Heart right ventricle (tissue), 16 donors: ENCODE measurements at regions not wholly inside any gene's neighbourhood (a gene's known extent, or its start where the extent isn't known, plus 50 kb on each side); places are given as distances from the start of the nearest gene placed in this dataset.

ENCODE experiments used
- ATAC-seq, 8 donors: fragments of 200-7000 bp; cut with Tn5 transposase; one replicate each; pipeline ENCODE4 v1.9.1; 2020; ENCODE audit warnings: mild to moderate bottlenecking in 8 of 8, moderate library complexity in 8 of 8, moderate number of reproducible peaks in 1 of 8
- DNase-seq, 2 donors: peaks; one replicate each; pipeline ENCODE4 v3.0.0-alpha.2; 2020
- H3K27ac ChIP-seq, 10 donors: fragments of 200-600 bp; sonication (generic) in 2 of 10; one replicate each; pipeline versions ENCODE4 v1.5.0 to v1.8.0; 2020 to 2022; ENCODE audit warnings: mild to moderate bottlenecking in 3 of 10
- H3K27me3 ChIP-seq, 7 donors: fragments of 200-600 bp; one replicate each; pipeline ENCODE4 v1.8.0; 2021 to 2022; ENCODE audit warnings: mild to moderate bottlenecking in 2 of 7
- H3K36me3 ChIP-seq, 9 donors: fragments of 200-600 bp; sonication (generic) in 1 of 9; one replicate each; pipeline versions ENCODE4 v1.5.0 to v1.8.0; 2020 to 2022; ENCODE audit warnings: mild to moderate bottlenecking in 2 of 9
- H3K4me1 ChIP-seq, 9 donors: fragments of 200-600 bp; sonication (generic) in 1 of 9; one replicate each; pipeline versions ENCODE4 v1.5.0 to v1.8.0; 2020 to 2022; ENCODE audit warnings: mild to moderate bottlenecking in 4 of 9
- H3K4me3 ChIP-seq, 10 donors: fragments of 200-600 bp; sonication (generic) in 2 of 10; one replicate each; pipeline versions ENCODE4 v1.5.0 to v1.8.0; 2020 to 2022; ENCODE audit warnings: mild to moderate bottlenecking in 7 of 10, moderate library complexity in 2 of 10
- H3K9me3 ChIP-seq, 11 donors: fragments of 200-600 bp in 10 of 11; sonication (generic) in 2 of 11; one replicate each; pipeline versions ENCODE4 v1.5.0 to v1.8.0; 2013 to 2022; ENCODE audit warnings: mild to moderate bottlenecking in 2 of 11, control low read depth in 1 of 11, moderate library complexity in 1 of 11
- WGBS, 2 donors: extraction: QIAGEN DNeasy Blood & Tissue Kit; methylation state at CpG; one replicate each; pipeline ENCODE4 v1.1.7; 2013; ENCODE audit warnings: inconsistent platforms in 1 of 2; 5-methylcytosine and 5-hydroxymethylcytosine counted together
- intact Hi-C, 10 donors: fragments of 100-400 bp; cut with DNase I; formaldehyde crosslinking; loops; one replicate each; pipeline versions ENCODE4 v1.11.1 to v1.14.2; 2022
- TF ChIP-seq, protein P1 (sequence below), 9 donors: fragments of 200-600 bp; sonication (generic) in 2 of 9; IDR thresholded peaks; one replicate each; pipeline versions ENCODE4 v1.5.0 to v1.8.0; 2021 to 2022; ENCODE audit warnings: antibody characterized with exemption in 9 of 9, mild to moderate bottlenecking in 5 of 9, moderate library complexity in 1 of 9
- donor health status: Arrhythmogenic right ventricular cardiomyopathy.
- donor health status: ischemic (EF 13 %, LVEDD 7.1; RV severe dilation, severe dysfunction).
- donor health status: healthy with polysubstance abuse.
- donor health status: DM: no; HTN: yes; CAD: no.
- donor health status: DM: no; HTN: no; CAD: no.
- donor health status: ischemic (EF 25% LVEDD 6.9; RV normal size, moderate dysfunction).
- donor health status: ischemic (EF 25% LVEDD 5.7; RV mildly dilated, moderate dysfunction).
- donor health status: healthy.
- donor health status: DM: yes; HTN: yes; CAD: no.
- donor health status: Ischemic cardiomyopathy.
- donor health status: ischemic (EF 35%, LVEDD 5.7; RV mildly dilated, moderate dysfunction).
- donor health status: nonischemic (EF 11% LVEDD 7.7; RV severe dilation, severe dysfunction).
- donor health status: DM: yes; HTN: yes; CAD: no.
- donor health status: PGD.
- donor health status: ischemic (EF 29% LVEDD 5.4; RV normal size, mild dysfunction).
- donor health status: nonischemic (EF 23%, LVEDD 6.1; RV moderate dilation, normal function).

DNA sequence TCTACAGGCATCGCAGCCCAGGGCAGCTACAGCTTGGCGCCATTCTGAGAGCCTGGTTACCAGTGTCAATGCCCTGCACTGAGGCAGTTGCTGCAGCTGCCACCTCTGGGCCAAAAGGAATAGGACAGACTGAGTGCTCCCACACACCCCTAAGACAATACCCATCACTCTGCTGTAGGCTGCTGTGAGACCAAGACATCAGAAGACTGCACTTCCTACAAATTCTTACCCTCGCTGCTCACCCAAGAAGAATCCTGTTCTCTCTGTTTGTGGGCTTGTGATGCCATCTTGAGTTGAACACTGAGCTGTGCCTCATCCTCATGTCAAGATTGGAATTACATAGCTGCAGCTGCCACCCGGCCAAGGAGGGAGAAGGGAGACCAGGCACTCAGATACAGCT lies 1847.0 kb upstream of the PCDH10 start:
- Histone ChIP-seq H3K27ac (no peak overlapping the region), H3K9me3 (peaks cover 0 to 15% (median 0%) of the 10 kb centered on the region in 11 donors), H3K4me1 (no peaks in the 10 kb centered on the region), H3K4me3 (no peak overlapping the region), H3K36me3 (no peaks in the 10 kb centered on the region), H3K27me3 (no peaks in the 10 kb centered on the region)
- TF ChIP-seq, protein P1, sequence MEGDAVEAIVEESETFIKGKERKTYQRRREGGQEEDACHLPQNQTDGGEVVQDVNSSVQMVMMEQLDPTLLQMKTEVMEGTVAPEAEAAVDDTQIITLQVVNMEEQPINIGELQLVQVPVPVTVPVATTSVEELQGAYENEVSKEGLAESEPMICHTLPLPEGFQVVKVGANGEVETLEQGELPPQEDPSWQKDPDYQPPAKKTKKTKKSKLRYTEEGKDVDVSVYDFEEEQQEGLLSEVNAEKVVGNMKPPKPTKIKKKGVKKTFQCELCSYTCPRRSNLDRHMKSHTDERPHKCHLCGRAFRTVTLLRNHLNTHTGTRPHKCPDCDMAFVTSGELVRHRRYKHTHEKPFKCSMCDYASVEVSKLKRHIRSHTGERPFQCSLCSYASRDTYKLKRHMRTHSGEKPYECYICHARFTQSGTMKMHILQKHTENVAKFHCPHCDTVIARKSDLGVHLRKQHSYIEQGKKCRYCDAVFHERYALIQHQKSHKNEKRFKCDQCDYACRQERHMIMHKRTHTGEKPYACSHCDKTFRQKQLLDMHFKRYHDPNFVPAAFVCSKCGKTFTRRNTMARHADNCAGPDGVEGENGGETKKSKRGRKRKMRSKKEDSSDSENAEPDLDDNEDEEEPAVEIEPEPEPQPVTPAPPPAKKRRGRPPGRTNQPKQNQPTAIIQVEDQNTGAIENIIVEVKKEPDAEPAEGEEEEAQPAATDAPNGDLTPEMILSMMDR (IDR thresholded peaks at IDR 0.05), result no peak
- WGBS, 2 donors, result 79 to 87% methylated on average over 4 of the region's 4 CpGs
- no peak for ATAC-seq
- intact Hi-C loops, result no loop called here
- DNase-seq, result no peak

- no peak for ATAC-seq
- Histone ChIP-seq H3K4me3 (no peak overlapping the region), H3K4me1 (no peaks in the 10 kb centered on the region), H3K27ac (no peak overlapping the region), H3K9me3 (peaks cover 0 to 15% (median 0%) of the 10 kb centered on the region in 11 donors), H3K27me3 (no peaks in the 10 kb centered on the region), H3K36me3 (no peaks in the 10 kb centered on the region)
- intact Hi-C loops, result no loop called here
- DNase-seq, result no peak
- TF ChIP-seq, protein P1 (IDR thresholded peaks at IDR 0.05), result no peak
- 86 to 90% methylated on average over 2 of the region's 2 CpGs for whole genome bisulfite sequencing, 2 donors
Observed at GRCh38 chr4:131304686-131305085, 1844.4 kb upstream of the PCDH10 start.

DNA sequence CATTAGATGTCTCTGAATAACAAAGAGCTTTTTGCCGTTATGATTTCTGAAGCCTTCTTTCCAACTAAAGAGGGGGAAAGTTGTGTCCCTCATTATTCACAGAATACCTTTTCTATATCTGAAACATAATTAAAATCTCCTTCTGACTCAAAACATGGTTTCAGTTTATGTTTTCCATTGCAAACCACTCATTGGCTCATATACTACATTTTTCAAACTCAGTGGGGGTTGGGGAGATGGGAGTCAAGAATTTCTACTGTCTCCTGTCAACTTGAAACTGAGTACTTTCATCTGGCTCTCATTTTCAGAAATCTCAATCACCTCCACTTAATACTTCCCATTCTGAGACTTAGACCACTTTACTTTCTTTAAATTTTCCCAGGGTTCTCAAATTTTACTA lies 1839.5 kb upstream of the PCDH10 start:
- H3K4me3 ChIP-seq, result no peak overlapping the region
- peaks cover 0 to 7% (median 0%) of the 10 kb centered on the region in 11 donors for H3K9me3 ChIP-seq
- no peaks in the 10 kb centered on the region for H3K27me3 ChIP-seq
- no peaks in the 10 kb centered on the region for H3K4me1 ChIP-seq
- ATAC-seq, result no peak
- H3K36me3 ChIP-seq, result no peaks in the 10 kb centered on the region
- intact Hi-C loops, result no loop called here
- 87 to 98% methylated on average over 1 of the region's 1 CpG for WGBS, 2 donors
- H3K27ac ChIP-seq, result no peak overlapping the region
- DNase-seq, result no peak
- TF ChIP-seq, protein P1 (IDR thresholded peaks at IDR 0.05), result no peak

- DNase-seq (no peak), ATAC-seq (no peak)
- Histone ChIP-seq H3K4me1 (no peaks in the 10 kb centered on the region), H3K4me3 (no peak overlapping the region), H3K27ac (no peak overlapping the region), H3K36me3 (no peaks in the 10 kb centered on the region), H3K27me3 (no peaks in the 10 kb centered on the region), H3K9me3 (peaks cover 0 to 9% (median 0%) of the 10 kb centered on the region in 11 donors)
- WGBS, 2 donors, result 77 to 82% methylated on average over 3 of the region's 3 CpGs
- TF ChIP-seq, protein P1 (IDR thresholded peaks at IDR 0.05), result no peak
- intact Hi-C loops, result no loop called here
Observed at GRCh38 chr4:131316086-131316485, 1833.0 kb upstream of the PCDH10 start.
